HG02759 (cell line): ENCODE measurements at regions not wholly inside any gene's neighbourhood (a gene's known extent, or its start where the extent isn't known, plus 50 kb on each side); places are given as distances from the start of the nearest gene placed in this dataset.
"Not testable (repeated sequence)": the region's sequence is repeated elsewhere in the genome, so short reads cannot be mapped to it uniquely, and the experiment has no call there.

Source experiments
- ATAC-seq: cut with Tn5 transposase; IDR thresholded peaks from one replicate; pipeline ENCODE4 v1.9.1; 2021; ENCODE audit warnings: mild to moderate bottlenecking, moderate library complexity; ENCODE audit not compliant: unreplicated experiment

GRCh38 chr5:56632199-56632598 lies 183.2 kb upstream of the MAP3K1 start:
- no peak for ATAC-seq

DNA sequence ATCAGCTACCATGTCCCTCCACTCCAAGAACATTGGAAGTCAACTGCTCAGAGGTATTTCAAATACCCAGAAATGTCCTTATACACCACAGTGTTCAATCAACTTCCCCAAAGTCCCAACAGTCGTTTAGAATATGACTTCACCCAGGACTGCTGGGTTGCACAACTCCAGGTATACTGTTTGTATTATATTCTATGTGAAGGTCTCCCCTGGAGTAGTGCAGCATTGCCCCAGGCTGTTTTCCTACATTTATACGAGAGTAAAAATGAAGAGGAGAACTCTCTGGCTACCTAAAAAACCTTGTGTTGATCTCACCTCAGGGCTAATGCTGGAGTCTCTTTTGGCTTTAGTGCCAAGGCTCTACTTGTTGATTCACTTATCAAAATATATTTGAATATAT lies 183.6 kb upstream of the MAP3K1 start:
- no peak for ATAC-seq

- ATAC-seq, result not testable (repeated sequence)
These were observed 186.7 kb upstream of the MAP3K1 start for GRCh38 chr5:56628616-56629015.

- ATAC-seq, result no peak
These were observed 189.8 kb upstream of the MAP3K1 start for GRCh38 chr5:56625541-56625940.

- ATAC-seq, result no peak
These were observed 190.6 kb upstream of the MAP3K1 start for GRCh38 chr5:56624751-56625150.

DNA sequence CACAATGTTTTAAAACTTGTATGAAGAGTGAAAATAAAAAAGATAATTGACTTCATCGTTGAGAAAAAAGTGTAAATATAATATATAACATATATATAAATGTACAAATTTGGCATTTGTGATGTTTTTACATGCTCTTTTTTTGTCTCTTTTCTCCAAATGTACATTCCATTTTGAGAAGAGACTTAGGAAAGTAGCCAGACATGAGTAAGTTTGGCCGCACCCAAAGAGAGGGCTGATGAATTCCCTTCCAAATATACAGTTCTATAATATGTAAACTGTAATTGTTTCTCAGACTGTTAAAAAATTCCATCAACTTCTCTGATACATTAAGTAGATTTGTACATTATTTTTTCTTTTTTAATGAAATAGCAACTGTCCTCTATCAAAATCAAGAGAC lies 193.2 kb upstream of the MAP3K1 start:
- ATAC-seq, result no peak

DNA sequence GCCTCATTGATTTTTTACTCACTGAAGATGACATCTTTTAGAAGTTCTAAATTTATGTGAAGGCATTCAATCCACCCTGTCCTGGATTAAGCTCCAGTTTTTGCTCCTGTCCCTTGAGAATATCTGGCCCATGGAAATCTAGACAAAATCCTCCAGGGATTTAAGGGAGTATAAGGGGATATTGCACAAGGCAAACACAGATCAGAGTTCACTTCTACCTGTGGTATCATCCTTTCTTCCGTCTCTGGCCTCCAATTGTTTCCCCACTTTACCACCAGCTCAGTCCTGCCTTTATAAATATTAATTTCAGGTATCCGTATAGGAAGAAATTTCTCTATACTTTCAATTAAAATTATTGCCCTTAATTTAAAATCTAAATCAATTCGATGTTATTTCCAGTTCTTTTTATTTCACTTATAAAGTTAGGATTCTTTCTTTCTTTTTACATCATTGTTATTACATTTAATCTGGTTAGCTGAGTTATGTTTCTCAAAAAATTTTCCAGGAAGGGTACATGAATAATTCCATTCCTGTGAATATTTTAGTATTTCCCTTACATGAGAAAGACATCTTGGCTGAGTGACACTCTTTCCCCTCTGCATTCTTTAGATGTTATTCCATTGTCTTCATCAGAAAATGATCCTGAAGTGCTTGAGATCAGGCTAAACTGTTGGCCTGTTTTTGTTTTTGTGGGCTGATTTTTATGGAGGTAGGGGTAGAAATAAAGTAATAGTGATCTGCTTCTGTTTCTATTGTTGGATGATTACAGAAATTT lies 194.3 kb upstream of the MAP3K1 start:
- ATAC-seq, result no peak

GRCh38 chr5:56617998-56618397 lies 197.4 kb upstream of the MAP3K1 start:
- ATAC-seq, result no peak

- ATAC-seq, result no peak
These were observed 198.7 kb upstream of the MAP3K1 start for GRCh38 chr5:56616454-56617160.

GRCh38 chr5:56615361-56616153 lies 199.8 kb upstream of the MAP3K1 start:
- ATAC-seq, result no peak

DNA sequence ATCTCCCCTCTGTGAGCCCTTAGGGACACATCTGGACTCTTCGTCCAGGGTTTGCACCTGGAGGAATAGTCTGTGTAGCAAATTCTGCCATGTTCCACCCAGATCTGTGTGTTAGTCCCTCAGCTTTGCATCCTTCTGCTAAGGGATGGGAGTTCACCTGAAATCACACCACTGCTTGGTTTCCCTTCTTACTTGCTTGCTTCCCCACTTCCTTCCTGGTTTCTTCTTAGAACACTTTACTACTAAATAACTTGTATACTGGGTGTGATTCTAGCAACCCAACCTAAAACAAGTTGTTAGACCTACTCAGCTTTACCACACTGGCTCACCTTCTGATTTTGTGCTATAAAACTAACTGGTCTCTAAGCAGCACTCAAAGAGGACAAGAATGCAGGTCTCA lies 202.6 kb upstream of the MAP3K1 start:
- no peak for ATAC-seq

GRCh38 chr5:56612353-56612752 lies 203.0 kb upstream of the MAP3K1 start:
- ATAC-seq, result no peak

DNA sequence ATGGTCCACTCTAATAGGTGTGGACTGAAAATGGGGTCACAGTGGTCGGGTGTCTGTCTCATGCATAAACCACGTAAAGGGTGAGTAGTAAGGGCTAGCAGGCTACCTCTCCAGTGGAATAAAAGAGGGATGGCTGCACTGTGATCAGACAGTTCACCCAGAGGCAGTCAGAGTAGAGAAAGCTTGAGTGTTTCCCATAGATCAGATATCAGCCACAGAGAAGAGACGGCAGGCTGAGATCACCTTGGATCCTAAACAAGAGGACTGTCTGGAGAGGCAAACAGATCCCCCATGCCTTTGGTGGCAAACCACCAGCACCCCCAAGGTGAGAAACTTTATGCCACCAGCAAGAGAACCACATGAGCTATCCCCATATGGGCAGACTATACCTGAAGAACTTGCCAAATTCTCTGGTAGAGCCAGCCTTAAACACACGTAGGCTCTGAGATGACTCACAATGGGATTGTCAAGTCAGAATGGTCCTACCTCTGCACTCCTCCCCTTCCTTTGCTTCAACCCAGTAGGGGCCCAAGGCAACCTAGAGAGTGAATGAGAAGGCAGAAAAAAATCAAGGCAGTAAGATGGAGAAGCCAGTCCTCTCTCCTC lies 205.2 kb upstream of the MAP3K1 start:
- no peak for ATAC-seq

- no peak for ATAC-seq
These were observed 207.0 kb upstream of the MAP3K1 start for GRCh38 chr5:56608217-56608925.

DNA sequence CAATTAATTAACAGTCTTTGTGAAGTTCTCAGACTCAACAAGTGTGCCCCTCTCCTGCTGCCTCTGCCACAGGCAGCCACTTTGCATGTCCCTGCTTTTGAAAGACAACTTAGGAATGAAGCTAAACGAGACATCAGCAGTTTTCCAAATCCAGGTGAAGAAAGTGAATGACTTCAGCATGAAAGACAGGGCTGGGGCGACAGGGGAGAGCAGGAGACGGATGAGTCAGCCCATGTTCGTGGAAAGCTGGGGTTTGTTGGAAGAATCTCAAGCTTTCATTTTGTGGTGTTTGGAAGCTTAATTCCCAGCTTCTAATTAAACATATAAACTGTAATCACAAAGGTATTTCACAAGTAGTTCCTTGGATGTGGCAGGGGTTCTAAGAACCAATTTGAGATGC lies 207.8 kb upstream of the MAP3K1 start:
- no peak for ATAC-seq

GRCh38 chr5:56607074-56607473 lies 208.3 kb upstream of the MAP3K1 start:
- no peak for ATAC-seq

DNA sequence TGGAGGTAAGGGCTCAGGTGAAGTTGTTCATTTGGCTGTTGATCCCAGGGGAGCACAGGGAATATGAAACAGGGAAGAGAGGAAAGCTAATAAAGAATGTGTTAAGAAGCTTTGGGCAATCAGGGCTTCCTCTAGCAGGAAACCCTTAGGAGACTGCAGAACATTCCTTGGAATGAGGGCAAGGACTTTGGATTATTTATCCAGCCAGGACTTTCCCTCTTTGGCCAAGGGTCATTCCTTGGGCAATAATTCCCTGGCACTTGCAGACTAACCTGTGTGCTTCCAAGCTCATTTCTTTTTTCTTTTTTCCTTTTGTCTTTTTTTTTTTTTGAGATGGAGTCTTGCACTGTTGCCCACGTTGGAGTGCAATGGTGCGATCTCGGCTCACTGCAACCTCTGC lies 209.2 kb upstream of the MAP3K1 start:
- ATAC-seq, result no peak

- ATAC-seq, result no peak
These were observed 210.1 kb upstream of the MAP3K1 start for GRCh38 chr5:56605231-56605630.

DNA sequence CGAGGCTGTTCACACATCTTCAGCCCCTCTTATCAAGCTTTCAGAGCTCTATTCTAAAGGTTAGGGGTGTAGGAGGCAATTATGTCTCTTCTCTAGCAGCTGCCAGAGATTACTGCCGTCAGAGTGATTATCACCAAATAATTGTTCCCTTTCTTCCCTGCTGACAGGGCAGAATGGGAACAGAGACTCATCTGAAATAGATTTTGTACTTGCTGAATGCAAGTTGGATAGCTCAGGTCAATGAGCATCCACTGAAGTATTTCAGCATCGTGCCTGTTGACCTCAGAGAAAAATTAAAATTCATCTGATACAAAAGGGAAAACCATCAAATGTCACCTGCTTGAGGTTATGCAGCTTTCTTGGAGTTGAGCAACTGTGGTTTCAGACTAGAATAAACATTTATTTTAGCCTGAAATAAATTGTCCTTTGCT lies 213.7 kb upstream of the MAP3K1 start:
- ATAC-seq, result no peak

DNA sequence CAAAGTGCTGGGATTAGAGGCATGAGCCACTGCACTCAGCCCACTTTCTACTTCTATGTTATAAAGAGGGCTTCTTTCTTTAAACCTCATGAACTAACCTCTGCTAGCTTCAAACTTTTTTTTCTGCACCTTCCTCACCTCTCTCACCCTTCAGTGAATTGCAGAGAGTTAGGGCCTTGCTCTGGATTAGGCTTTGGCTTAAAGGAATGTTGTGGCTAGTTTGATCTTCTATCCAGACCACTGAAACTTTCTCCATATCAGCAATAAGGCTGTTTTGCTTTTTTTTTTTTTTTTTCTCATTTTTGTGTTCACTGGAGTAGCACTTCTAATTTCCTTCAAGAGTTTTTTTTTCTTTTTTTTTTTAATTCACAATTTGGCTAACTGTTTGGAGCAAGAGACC lies 216.4 kb upstream of the MAP3K1 start:
- ATAC-seq, result no peak

GRCh38 chr5:56596155-56596554 lies 219.2 kb upstream of the MAP3K1 start:
- ATAC-seq, result no peak
